HG03135 (cell line): ENCODE measurements at regions not wholly inside any gene's neighbourhood (a gene's known extent, or its start where the extent isn't known, plus 50 kb on each side); places are given as distances from the start of the nearest gene placed in this dataset.

Experiments
- ATAC-seq: cut with Tn5 transposase; IDR thresholded peaks from one replicate; pipeline ENCODE4 v1.9.1; 2021; ENCODE audit warnings: mild to moderate bottlenecking, moderate library complexity; ENCODE audit not compliant: unreplicated experiment

DNA sequence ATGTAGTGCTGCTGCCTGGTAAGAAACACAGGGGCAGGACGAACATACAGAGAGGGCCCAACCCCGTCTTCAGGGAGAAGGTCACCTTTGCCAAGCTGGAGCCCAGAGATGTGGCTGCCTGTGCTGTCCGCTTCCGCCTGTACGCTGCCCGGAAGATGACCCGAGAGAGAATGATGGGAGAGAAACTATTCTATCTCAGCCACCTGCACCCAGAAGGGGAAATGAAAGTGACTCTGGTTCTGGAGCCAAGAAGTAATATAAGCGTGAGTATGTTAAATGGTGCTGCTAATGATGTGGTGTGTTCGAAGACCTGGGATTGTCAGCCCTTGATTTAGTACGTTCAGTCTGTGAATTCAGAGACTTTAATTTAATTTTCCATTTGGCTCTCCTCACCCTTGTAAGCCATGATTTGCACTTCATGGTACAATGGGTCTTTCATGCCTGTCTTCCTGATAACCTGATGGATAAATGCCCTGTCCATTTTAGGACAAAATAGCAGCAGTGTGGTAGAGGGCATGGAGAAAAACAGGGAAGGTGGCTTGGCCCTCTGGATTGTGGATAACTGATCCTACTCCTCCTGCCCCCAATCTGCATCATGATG, 318.9 kb downstream of the SNAPC1 start:
- ATAC-seq = peak; percentile 91

DNA sequence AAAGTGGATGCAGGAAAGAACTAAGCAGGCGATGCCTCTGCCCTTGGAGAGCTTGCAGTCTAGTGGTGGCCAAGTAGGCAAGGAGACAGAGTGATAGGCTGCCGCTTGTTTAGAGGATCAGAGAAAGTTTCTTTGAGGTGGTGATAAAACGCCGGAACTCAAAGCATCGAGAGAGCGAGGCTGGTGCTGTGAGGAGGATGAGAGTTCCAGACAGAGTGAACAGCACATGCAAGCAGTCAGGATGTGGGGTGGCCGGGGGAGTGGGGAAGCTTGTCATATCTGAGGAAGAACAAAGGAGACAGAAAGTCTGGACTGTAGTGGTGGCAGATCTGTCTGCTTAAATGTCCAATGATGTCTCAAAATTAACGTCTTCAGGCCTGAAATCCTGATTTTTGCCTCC, 319.7 kb downstream of the SNAPC1 start:
- ATAC-seq = no peak

DNA sequence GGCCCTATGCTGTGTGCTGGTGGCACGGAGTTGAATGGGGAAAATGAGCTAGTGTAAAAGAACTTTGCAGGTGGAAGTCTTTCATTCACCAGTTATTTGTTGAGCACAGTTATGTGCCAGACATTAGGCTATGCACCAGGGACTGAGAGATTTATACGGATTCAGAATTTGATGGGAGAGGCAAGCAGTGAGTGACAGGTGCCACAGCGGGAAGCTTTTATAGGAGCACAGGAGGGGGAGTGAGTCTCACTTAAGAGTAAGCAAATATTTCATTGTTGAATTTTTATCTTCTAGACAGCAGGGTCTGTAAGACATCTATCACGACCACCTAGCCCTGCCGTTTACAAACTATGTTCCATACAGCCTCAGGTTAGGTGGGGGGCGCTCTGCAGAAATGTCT, 320.6 kb downstream of the SNAPC1 start:
- no peak for ATAC-seq

DNA sequence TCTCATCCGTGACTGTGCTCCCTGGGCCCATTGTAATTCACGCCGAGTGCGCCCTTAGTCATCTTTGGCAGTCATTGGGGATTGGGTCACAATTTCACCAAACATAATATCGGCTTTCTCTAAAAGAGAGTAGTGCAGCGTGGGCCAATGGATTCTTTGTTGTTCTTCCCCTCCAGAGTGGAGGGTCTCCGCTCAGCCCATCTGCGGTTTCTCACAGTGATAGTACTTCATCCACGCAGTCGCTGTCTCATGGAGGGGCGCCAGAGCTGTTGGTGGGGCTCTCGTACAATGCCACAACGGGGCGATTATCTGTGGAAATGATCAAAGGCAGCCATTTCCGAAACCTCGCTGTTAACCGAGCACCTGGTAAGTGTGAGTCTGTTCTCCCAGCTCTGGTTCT, 321.8 kb downstream of the SNAPC1 start:
- no peak for ATAC-seq

DNA sequence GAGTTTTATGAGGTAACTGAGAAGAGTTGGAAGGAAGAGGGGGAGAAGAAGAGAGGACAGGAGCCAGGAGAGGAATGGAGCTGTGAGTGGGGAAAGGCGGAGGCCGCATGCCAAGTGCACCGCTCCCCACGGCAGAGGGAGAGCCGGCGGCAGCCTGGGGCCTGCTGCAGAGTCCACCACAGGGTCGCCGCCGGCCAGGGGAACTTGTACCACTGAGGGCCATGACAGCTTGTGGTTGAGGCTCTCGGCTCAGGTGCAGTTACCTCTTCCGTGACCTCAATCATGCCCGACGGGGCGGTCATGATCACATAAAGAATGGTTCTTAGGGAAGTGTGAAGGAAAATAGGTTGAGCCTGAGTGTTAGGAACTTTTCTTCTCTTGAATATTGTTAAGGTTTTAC, 325.0 kb downstream of the SNAPC1 start:
- ATAC-seq = no peak

DNA sequence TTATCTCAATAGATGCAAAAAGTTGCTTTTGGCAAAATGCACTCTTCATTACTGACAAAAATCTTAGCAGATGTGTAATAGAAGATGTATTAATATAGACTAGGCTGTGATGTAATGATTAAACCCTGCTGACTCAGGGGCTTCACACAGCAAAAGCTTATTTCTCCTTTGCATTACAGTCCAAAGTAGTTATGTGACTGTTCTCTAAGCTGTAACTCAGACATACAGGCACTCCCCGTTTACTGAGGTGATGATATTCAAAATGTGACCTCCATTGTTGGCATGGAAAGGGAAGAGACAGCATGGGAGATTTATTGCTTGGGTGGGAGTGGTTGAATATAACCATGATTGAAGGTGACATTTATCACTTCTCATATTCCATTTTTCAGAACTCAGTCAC, 331.5 kb downstream of the SNAPC1 start:
- no peak for ATAC-seq

DNA sequence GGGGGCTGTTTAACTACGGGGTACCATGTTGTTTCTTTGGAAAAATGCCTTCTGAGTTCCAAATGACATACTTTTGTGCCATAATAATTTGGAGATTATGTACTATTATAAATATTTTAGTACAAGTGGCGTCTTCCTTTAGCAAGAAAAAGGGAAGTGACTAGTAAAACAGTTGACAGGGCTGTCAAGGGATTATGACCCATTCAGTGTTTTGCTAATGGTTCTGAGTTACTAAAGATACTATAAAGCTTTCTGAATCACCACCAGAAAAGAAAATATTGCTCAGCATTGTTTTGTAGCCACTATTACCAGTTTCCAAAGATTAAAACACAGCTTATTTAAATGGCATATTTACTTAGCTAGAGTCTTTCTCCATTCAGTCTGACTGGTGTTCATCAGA, 334.9 kb downstream of the SNAPC1 start:
- no peak for ATAC-seq

DNA sequence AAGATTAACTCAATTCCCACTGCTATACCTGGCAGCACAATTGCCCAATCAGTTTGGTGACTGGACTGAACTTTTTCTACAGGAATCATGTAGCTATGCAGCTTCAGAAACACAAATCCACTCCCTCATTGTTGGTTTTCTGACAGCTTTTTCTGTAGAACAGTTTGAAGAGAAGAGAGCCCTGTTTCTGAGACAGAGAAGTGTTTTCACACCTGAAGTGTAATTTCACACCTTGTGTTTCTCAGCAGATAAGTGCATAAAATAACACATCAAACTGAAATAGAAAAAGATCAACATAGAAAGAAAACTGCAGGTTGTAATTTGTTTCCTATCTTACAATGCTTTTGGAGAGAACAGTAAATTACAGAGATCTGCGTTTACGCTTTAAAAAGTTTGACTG, 335.6 kb downstream of the SNAPC1 start:
- no peak for ATAC-seq

DNA sequence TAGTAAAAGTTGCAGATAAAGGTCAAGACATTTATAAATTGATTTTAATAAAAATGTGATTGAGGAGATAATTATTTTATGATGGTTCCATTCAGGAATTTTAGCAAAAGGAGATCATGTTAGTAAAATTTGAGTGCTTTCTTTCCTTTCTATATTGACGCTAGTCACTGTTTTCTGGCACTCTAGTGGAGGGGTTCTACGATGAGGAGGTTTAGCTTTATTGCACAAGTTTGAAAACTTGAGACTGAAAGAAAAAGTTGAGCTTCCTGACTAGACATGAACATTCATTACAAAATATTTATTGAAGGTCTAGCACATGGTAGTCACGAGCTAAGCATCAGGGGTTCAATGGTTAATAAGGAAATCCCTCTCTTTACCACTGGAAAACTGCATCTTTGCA, 336.1 kb downstream of the SNAPC1 start:
- ATAC-seq = no peak

DNA sequence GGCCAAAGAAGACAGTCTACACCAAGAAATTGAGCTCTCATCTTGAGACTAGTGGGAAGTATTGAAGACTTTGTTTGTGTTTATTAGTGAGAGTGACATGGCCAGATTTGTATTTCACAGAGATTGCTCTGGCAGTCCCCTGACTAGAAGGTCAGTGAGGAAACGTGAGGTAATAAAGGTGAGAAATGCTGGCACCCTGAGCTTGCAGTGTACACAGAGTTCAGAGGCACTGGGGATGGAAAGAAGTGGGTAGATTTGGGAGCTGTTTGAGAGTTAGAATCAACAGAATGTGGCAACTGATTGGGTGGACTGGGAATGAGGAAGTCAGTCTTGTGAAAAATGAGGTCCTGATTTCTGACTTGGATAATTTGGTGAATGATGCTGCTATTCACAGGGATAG, 336.9 kb downstream of the SNAPC1 start:
- ATAC-seq = no peak

DNA sequence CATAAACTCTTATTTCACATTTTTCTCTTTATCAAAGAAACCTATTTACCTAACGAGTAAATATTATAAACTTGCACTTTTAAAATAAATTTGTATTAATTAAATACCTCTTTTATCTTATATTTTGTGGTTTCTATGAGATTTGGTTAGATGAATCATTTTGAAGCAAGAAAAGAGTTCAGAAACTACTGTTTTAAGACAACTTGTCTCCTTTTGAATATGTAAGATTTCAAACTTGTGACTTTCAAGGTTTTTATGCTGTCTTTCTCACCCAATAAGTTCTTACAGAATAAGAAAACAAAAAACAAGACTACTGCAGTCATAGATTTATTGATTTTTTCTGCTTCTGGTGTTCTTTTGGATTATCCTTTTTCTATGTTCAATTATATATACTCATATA, 339.0 kb downstream of the SNAPC1 start:
- no peak for ATAC-seq

DNA sequence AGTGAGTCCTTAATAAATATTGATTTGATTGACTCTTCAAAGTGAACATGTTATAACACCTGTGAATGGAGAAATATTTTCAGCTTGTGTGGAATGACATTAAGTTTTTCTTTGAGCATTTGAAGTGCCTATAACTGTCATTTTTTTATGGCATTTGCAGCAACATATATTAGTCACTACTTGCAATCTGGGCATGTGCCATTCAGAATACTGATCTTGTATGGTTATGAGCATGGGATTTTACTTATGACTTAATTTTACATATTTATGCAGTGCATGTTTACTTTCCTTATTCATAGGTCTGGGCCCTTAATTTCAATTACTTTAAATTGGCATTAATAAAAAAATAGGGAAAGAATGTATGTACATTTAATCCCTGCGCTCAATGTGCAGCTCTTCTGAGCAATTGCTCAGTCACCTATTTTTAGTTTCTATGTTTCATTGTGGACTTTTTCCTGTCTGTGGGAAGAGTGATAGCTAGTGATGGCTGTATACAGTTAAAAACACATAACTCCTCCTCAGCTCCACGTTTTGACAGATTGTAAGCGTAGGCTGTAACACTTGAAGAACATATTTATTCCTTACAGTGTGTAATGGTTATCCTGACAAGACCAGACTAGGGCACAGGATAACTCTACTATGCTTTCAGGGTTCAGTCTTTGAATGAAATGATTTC, 339.6 kb downstream of the SNAPC1 start:
- no peak for ATAC-seq

DNA sequence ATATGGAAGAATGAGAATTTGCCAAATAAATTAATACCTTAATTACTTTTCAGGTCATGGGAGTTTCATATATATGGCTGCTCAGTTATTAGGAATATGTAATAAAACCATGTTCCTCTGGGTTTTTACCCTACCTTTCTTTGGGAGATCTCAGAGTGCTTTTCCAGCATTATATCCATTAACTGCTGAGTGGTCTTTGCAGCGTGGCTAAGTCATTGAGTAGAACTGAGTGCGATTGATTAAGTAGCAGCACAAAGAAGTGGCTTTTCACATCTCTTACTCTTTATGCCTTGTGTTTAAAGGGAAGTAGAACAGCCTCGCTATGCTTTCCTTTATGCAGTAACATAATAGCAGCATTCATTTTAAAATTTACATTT, 340.1 kb downstream of the SNAPC1 start:
- no peak for ATAC-seq

DNA sequence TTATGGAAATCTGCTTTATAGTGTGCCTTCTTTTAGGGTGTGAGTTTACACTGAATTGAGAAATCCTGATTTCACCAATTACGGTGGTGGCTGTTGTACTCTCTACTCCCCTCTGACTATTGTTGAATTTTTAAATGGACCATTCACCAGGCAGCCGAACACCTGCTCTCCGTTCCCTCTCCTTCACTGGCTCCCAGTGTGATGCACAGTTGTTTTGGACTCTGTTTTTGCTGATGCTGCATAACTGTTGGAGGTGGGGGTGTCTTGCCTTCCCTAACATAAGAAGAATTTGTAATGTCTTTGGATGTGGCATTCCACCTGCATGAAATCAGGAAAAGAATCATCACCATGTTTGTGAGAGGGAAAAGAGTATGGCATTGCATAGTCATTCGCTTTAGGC, 341.2 kb downstream of the SNAPC1 start:
- no peak for ATAC-seq

DNA sequence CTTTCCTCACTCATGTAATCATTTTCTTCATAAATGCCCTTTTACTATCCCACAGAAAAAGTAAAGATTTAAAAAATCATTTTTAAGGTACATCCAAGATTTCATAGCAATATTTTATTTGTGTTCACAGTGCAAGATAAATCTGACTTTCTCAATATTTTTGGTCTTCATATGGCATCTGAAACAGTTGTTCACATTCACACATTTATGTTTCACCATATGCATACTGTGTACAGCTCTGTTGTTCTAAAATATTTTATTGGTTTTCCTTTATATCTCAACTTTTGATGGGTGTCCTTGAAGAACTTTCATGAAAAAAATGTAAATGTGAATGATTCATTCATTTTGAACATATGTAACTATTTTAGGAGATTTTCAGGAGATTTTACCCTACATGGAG, 348.7 kb downstream of the SNAPC1 start:
- ATAC-seq = no peak

DNA sequence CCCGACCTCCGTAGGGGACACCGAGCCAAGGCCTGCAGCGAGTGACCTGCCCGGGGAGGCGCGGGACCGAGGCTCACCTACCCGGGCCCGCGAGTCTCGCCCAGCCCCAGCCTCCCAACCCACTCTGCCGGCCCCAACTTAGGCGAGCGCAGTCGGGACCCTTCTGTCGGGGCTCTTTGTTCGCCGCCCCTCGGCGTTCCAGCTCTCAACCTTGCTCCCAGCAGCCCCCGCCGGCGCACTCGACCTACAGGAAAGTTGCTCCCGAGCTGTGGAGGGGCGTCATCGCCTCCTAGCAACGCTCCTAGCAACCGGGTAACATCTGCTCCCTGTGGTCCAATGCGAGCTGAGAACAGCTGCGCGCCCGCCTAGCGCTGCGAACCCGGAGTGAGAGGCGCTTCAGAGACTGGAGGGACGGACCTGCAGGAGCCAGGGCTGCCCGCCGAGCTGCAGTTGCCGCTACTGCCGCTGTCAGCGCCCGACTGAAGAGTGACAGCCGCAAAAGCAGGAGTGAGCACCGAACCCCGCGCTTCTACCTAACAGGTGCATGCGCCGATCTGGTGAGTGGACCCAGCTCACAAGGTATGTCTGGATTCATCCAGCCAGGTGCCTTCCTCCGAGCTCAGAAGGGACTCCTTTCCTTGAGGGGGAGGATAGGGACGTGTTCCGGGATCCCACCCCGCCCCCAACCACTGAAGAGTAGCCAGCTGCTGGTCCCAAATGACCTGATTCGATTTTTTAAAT, 355.0 kb downstream of the SNAPC1 start:
- ATAC-seq = peak; percentile 99

DNA sequence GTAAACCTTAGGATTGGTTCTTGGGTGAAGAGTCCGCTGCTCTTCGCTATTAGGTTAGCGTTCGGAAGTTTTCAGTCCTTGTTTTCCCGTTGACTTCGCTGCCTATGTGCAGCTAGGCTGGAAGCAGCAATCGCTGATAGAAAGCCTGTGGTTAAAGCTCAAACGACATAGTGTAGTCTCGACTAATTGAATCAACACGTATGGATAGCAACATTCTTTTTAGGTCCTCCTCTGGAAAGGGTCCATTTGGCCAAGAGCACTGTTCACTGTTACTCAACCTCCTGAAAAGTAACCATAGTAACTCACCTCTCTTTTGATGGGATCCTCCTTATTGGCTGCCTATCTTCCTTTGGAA, 355.5 kb downstream of the SNAPC1 start:
- ATAC-seq = no peak

DNA sequence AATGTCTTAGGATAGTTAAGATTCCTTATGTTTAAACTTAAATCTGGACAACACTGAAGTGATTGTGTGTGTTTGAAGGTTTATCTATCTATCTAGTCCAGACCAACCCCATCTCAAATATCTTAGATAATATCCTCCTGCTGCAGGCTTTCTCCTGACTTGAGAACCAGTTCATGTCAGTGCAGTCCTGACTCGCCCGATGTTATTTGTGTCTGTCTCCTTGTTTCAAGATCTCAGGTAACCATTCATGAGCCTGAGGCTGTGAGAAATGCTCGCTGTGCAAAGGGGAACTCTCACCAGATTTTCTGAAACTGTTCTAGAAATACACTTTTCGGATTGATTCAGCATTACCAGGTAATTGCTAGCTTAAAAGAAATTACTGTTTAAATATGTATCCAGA, 356.2 kb downstream of the SNAPC1 start:
- no peak for ATAC-seq

DNA sequence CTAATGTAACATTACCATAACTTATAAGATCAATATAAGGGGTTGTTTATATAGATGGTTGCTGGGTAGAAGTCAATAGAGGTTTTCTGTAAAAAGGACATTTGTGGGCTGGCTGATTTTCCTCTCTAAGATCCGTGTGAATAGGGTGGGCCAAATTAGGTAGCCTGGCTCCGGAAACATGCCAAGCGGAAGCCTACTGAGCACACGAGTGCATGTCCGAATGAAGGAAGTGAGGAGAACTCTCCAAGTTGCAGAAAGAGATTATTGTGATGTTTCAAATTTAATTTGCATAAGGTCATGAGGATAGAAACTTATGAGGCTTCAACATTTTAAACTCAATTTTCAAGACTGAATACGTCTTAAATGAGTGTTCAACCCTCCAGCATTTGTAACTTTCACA, 356.7 kb downstream of the SNAPC1 start:
- no peak for ATAC-seq

DNA sequence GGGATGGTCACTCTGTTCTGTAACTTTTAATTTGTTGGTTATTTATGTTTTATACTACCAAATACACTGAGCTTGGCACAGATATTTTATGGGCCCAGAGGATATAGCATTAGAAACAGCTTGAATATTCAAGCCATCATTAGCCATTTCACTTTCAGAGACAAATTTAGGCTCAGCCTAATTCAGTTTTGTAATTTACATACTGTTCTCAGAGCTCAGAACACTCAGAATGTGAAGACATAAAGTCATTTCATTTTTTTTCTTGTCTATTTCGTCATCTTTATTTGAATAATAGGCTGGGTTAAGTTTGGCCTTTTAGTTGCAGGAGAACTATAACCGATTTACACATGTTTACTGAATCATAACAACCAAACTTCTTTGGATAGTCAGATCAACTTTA, 361.7 kb downstream of the SNAPC1 start:
- ATAC-seq = no peak

DNA sequence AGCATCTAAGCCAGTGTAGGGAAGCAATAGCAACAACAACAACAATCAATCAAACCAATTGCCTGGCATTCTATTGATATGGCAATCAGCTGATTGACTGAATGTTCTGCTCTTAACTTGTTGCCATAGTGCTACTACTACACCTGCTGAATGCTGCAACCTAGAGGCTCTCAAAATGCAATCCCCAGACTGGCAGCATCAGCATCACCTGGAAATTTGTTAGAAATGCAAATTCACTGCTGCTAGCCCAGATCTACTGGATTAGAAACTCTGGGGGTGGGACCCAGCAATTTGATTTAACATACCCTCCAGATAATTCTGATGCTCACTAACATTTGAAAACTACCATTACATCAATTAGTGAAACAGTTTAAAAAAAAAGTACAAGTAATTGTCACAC, 363.6 kb downstream of the SNAPC1 start:
- no peak for ATAC-seq

DNA sequence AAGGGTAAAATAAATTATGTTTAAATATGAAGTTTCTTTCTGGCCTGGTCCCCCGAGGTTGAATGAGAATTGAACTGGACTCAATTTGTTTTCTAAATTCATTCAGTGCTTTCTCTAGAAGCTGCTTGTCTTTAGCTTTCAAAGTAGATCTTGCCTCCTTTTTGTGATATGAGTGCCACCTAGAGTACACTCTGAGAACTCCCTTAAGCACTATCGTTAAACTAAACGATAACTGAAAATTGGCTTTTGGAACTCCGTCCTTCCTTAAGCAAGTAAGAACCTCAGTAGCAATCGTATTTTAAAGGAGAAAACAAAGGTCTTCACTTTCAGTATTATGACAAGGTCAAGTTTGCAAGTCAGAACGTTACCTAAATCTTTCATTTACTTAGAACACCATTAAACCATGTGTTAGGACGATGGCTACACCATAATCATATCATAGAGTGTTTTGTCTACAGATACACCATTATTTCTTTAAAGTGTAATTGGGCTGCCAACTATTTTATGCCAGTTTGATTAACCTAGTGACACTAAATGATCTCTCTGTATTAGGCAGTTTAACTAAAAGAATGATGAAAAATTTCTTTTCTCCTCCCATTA, 364.8 kb downstream of the SNAPC1 start:
- peak; percentile 60 for ATAC-seq
